OCI-LY1 (cell line): ENCODE measurements at regions not wholly inside any gene's neighbourhood (a gene's known extent, or its start where the extent isn't known, plus 50 kb on each side); places are given as distances from the start of the nearest gene placed in this dataset.

Experiments used
- EZH2 ChIP-seq: fragments of 200-600 bp; sonication (generic), shearing (Covaris generic); IDR thresholded peaks from 2 replicates; pipeline ENCODE4 v1.8.0; 2017; ENCODE audit warnings: borderline replicate concordance, mixed run types, mild to moderate bottlenecking, antibody characterized with exemption, low read length, moderate library complexity, mixed read lengths
- TF ChIP-seq, protein P1 (sequence below): fragments of 200-600 bp; sonication (generic), shearing (Covaris generic); IDR thresholded peaks from 2 replicates; pipeline ENCODE4 v1.5.1; 2017; ENCODE audit warnings: mild to moderate bottlenecking, antibody characterized with exemption, low read length, moderate library complexity, mixed read lengths

DNA sequence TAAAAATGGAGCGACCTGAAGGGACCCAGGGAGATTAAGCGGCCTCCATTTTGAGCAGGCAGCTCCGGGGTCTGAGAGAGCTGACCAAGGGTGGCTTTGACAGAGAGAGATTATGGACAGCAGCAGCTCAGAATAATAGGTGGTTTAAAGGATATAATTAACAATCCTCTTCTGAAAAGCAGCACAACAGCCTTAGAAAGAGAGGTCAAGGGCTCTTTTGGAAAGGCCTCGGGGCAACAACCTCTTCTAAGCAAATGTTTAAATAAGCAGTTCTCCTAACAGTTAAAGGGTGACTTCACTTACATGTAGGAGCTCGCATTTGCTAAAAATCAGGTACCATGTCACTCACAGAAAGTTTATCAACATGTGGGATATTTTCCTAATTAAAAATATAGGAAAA lies 87.2 kb upstream of the FRMD6 start:
- TF ChIP-seq, protein P1, sequence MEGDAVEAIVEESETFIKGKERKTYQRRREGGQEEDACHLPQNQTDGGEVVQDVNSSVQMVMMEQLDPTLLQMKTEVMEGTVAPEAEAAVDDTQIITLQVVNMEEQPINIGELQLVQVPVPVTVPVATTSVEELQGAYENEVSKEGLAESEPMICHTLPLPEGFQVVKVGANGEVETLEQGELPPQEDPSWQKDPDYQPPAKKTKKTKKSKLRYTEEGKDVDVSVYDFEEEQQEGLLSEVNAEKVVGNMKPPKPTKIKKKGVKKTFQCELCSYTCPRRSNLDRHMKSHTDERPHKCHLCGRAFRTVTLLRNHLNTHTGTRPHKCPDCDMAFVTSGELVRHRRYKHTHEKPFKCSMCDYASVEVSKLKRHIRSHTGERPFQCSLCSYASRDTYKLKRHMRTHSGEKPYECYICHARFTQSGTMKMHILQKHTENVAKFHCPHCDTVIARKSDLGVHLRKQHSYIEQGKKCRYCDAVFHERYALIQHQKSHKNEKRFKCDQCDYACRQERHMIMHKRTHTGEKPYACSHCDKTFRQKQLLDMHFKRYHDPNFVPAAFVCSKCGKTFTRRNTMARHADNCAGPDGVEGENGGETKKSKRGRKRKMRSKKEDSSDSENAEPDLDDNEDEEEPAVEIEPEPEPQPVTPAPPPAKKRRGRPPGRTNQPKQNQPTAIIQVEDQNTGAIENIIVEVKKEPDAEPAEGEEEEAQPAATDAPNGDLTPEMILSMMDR, result no peak
- no peak for TF ChIP-seq EZH2
